Common myeloid progenitor, CD34-positive (primary cell): ENCODE measurements at regions not wholly inside any gene's neighbourhood (a gene's known extent, or its start where the extent isn't known, plus 50 kb on each side); places are given as distances from the start of the nearest gene placed in this dataset.

Experiments
- CTCF ChIA-PET: fragments of 350-600 bp; sonication (Branson Sonifier 250); formaldehyde crosslinking; loops from one replicate; lab custom pipeline; 2021; ENCODE audit warnings: antibody characterized with exemption; lab: Charles Lee
- POLR2A ChIA-PET: fragments of 350-600 bp; sonication (Branson Sonifier 250); formaldehyde crosslinking; loops from one replicate; lab custom pipeline; 2021; ENCODE audit warnings: antibody characterized with exemption; lab: Charles Lee
- DNase-seq, 3 donors: peaks; one replicate each; pipeline versions ENCODE4 v3.0.0 to v3.0.0-alpha.2; 2013
- H3K27ac ChIP-seq, 2 experiments: 1 replicate in 1 of 2; 2 replicates in 1 of 2; pipeline ENCODE4 v1.7.0; 2013; ENCODE audit warnings: inconsistent platforms in 2 of 2, low read length in 2 of 2, mild to moderate bottlenecking in 2 of 2, low read depth in 1 of 2, moderate library complexity in 1 of 2; ENCODE audit not compliant: severe bottlenecking in 2 of 2, insufficient read depth in 1 of 2, poor library complexity in 1 of 2
- H3K27me3 ChIP-seq, 5 experiments: replicated peaks in 2 of 5; 1 replicate in 3 of 5; 2 replicates in 2 of 5; pipeline versions ENCODE4 v1.6.1 to v1.7.0; 2013; ENCODE audit warnings: low read length in 4 of 5, mild to moderate bottlenecking in 2 of 5, moderate library complexity in 2 of 5, inconsistent platforms in 1 of 5; ENCODE audit not compliant: insufficient read depth in 5 of 5, control insufficient read depth in 4 of 5
- H3K36me3 ChIP-seq, 4 experiments: 1 replicate in 2 of 4; 2 replicates in 2 of 4; pipeline versions ENCODE4 v1.6.1 to v1.7.0; 2013; ENCODE audit warnings: low read length in 3 of 4, control low read depth in 1 of 4, mild to moderate bottlenecking in 1 of 4; ENCODE audit not compliant: control insufficient read depth in 4 of 4, insufficient read depth in 4 of 4
- H3K4me1 ChIP-seq, 4 experiments: 1 replicate in 3 of 4; 2 replicates in 1 of 4; pipeline versions ENCODE4 v1.6.1 to v1.7.1; 2013; ENCODE audit warnings: low read length in 3 of 4, mild to moderate bottlenecking in 3 of 4, control low read depth in 1 of 4, inconsistent platforms in 1 of 4, moderate library complexity in 1 of 4; ENCODE audit not compliant: control insufficient read depth in 4 of 4, insufficient read depth in 4 of 4; ENCODE audit errors: control extremely low read depth in 1 of 4
- H3K4me3 ChIP-seq, 7 experiments: 1 replicate in 4 of 7; 2 replicates in 3 of 7; pipeline versions ENCODE4 v1.5.1 to v1.7.0; 2013; ENCODE audit warnings: mild to moderate bottlenecking in 7 of 7, low read length in 6 of 7, moderate library complexity in 6 of 7, inconsistent platforms in 2 of 7, low read depth in 2 of 7, control low read depth in 1 of 7; ENCODE audit not compliant: insufficient read depth in 4 of 7, control insufficient read depth in 1 of 7; ENCODE audit errors: extremely low read depth in 1 of 7
- H3K9me3 ChIP-seq, 5 experiments: 1 replicate in 4 of 5; 2 replicates in 1 of 5; pipeline versions ENCODE4 v1.6.1 to v1.7.1; 2013; ENCODE audit warnings: low read length in 4 of 5, mild to moderate bottlenecking in 2 of 5, inconsistent platforms in 1 of 5, low read depth in 1 of 5, moderate library complexity in 1 of 5; ENCODE audit not compliant: control insufficient read depth in 4 of 5, insufficient read depth in 2 of 5; ENCODE audit errors: control extremely low read depth in 1 of 5
- WGBS: methylation state at CpG from one replicate; pipeline ENCODE4 v1.1.5; 2013; ENCODE audit not compliant: insufficient coverage; 5-methylcytosine and 5-hydroxymethylcytosine counted together

- WGBS: 100% methylated on average over 1 of the region's 1 CpG
- no peaks in the 10 kb centered on the region for H3K36me3 ChIP-seq
- no peaks in the 10 kb centered on the region for H3K9me3 ChIP-seq
- ChIA-PET CTCF (no interaction called here), POLR2A (no interaction called here)
- H3K27ac ChIP-seq: no peak overlapping the region
- no peak overlapping the region for H3K4me3 ChIP-seq
- no peak for DNase-seq
- peaks cover 0 to 3% (median 0%) of the 10 kb centered on the region in 5 experiments for H3K27me3 ChIP-seq
- no peaks in the 10 kb centered on the region for H3K4me1 ChIP-seq
Measured at GRCh38 chr6:81570681-81571080, 181.8 kb downstream of the TENT5A start.

- H3K36me3 ChIP-seq: no peaks in the 10 kb centered on the region
- WGBS: 92% methylated on average over 1 of the region's 2 CpGs
- H3K9me3 ChIP-seq: no peaks in the 10 kb centered on the region
- ChIA-PET POLR2A (no interaction called here), CTCF (no interaction called here)
- peaks cover 0 to 3% (median 0%) of the 10 kb centered on the region in 5 experiments for H3K27me3 ChIP-seq
- H3K4me1 ChIP-seq: no peaks in the 10 kb centered on the region
- H3K27ac ChIP-seq: no peak overlapping the region
- no peak for DNase-seq
- no peak overlapping the region for H3K4me3 ChIP-seq
Measured at GRCh38 chr6:81568973-81569372, 183.5 kb downstream of the TENT5A start.

DNA sequence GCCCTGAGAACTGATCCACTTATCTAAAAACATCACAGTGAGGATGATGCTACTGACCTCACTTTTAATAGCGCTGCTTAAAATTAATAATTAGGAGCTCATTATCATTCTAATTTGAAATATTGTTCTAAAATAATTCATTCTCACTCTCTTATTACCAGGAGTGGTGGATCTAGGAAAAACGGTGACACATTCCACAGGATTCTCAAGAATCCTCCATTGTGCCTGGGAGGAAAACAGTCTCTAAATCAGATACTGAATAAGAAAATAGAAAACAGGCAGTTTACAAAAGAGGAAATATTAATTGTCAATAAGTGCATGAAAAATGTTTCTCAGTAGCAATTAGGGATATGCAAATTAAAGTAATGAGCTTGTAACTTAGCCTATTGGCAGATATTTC, 187.4 kb downstream of the TENT5A start:
- Histone ChIP-seq H3K27me3 (peaks cover 0 to 3% (median 0%) of the 10 kb centered on the region in 5 experiments), H3K4me3 (no peak overlapping the region), H3K36me3 (no peaks in the 10 kb centered on the region), H3K9me3 (no peaks in the 10 kb centered on the region), H3K4me1 (no peaks in the 10 kb centered on the region), H3K27ac (no peak overlapping the region)
- ChIA-PET CTCF (interaction anchor here (0.6 kb wide), 1 partner anchor 836 kb away, joined by 3 read pairs; no protein-coding TSS in a partner anchor), POLR2A (no interaction called here)
- no peak for DNase-seq
- WGBS: no CpG with 5 or more reads among the region's 2 CpGs

- WGBS: no CpG with 5 or more reads among the region's 2 CpGs
- no peaks in the 10 kb centered on the region for H3K9me3 ChIP-seq
- H3K36me3 ChIP-seq: no peaks in the 10 kb centered on the region
- ChIA-PET CTCF (interaction anchor here (0.6 kb wide), 1 partner anchor 837 kb away, joined by 3 read pairs; no protein-coding TSS in a partner anchor), POLR2A (no interaction called here)
- no peak for DNase-seq
- no peak overlapping the region for H3K27ac ChIP-seq
- H3K4me1 ChIP-seq: no peaks in the 10 kb centered on the region
- H3K4me3 ChIP-seq: no peak overlapping the region
- peaks cover 0 to 3% (median 0%) of the 10 kb centered on the region in 5 experiments for H3K27me3 ChIP-seq
Measured at GRCh38 chr6:81564470-81565068, 187.9 kb downstream of the TENT5A start.

DNA sequence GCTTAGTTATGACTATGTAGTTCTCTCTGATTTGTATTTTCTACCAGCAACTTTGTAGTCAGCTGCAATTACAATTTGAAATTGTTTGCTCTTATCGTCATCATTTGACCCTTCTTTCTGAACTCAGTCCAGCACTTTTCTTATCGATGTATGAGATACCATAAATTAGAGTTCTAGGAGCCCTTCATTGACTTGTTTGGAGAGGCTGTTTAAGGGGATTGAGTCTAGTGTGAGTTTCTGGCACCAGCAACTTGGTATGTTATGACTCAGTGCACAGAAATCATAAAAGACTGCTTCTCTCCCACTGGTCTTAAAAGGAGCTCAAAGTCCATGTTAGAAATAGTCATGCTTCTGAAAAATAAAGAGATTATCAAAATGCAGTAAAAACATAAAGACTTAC, 190.3 kb downstream of the TENT5A start:
- Histone ChIP-seq H3K36me3 (no peaks in the 10 kb centered on the region), H3K4me3 (no peak overlapping the region), H3K4me1 (no peaks in the 10 kb centered on the region), H3K27me3 (no peaks in the 10 kb centered on the region), H3K9me3 (no peaks in the 10 kb centered on the region), H3K27ac (no peak overlapping the region)
- no CpG with 5 or more reads among the region's 2 CpGs for WGBS
- ChIA-PET CTCF (no interaction called here), POLR2A (no interaction called here)
- DNase-seq: no peak

DNA sequence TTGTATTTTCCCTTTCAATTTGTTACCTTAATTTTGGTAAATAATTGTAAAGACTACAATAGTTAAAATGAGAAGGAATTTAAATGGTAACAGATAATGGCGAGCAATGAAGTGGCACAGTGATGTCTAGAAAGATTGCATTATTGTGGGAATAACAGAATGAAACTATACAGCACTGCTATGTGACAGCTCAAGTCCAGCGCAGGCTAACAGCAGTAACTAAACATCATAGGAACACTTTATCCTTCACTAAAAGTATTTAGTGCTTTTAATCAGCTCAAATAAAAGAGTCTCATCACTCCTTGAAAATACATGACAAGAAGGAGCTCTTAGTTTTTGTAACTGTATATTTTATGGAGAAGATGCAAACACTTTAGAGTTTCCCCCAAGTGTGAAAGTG, 190.8 kb downstream of the TENT5A start:
- H3K4me3 ChIP-seq: no peak overlapping the region
- no peaks in the 10 kb centered on the region for H3K4me1 ChIP-seq
- 86% methylated on average over 1 of the region's 2 CpGs for WGBS
- DNase-seq: no peak
- ChIA-PET POLR2A (no interaction called here), CTCF (no interaction called here)
- no peaks in the 10 kb centered on the region for H3K9me3 ChIP-seq
- H3K36me3 ChIP-seq: no peaks in the 10 kb centered on the region
- no peak overlapping the region for H3K27ac ChIP-seq
- no peaks in the 10 kb centered on the region for H3K27me3 ChIP-seq

DNA sequence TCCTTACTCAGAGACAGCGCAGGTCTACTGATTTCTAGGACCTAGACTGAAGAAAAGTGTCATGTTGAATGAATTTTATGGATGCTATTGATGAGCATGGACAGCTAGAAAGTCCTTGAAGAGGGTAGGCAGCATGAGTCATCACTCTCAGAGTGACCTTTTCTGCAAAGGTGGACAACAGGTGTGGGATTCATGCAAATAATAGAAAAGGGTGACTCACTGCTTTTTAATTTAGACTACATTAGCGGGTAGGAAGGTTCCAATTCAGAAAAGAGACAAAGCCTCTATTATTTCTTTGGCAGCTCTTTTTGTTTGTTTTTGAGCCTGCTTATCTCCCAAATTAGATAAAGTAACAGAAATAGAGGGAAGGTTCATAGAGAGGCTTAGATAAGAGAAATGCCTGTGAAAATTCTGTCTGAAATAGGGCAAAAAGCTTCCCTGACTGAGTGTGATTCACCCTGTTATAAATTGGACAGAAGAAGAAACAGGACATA, 191.4 kb downstream of the TENT5A start:
- Histone ChIP-seq H3K27me3 (no peaks in the 10 kb centered on the region), H3K27ac (no peak overlapping the region), H3K4me3 (no peak overlapping the region), H3K4me1 (no peaks in the 10 kb centered on the region), H3K36me3 (no peaks in the 10 kb centered on the region), H3K9me3 (no peaks in the 10 kb centered on the region)
- 100% methylated on average over 1 of the region's 2 CpGs for WGBS
- CTCF ChIA-PET: no interaction called here
- no peak for DNase-seq
- POLR2A ChIA-PET: no interaction called here
